GM18873 (cell line): ENCODE measurements at regions not wholly inside any gene's neighbourhood (a gene's known extent, or its start where the extent isn't known, plus 50 kb on each side); places are given as distances from the start of the nearest gene placed in this dataset.

Experiments used
- ATAC-seq: cut with Tn5 transposase; IDR thresholded peaks from one replicate; pipeline ENCODE4 v1.9.1; 2021; ENCODE audit warnings: mild to moderate bottlenecking, moderate library complexity, moderate number of reproducible peaks; ENCODE audit not compliant: unreplicated experiment, low FRiP score

GRCh38 chr11:131179836-131180235, 190.6 kb upstream of the NTM start:
- no peak for ATAC-seq

GRCh38 chr11:131185915-131186314, 184.5 kb upstream of the NTM start:
- ATAC-seq, result no peak

GRCh38 chr11:131186629-131187101, 183.8 kb upstream of the NTM start:
- ATAC-seq, result peak; percentile 91

GRCh38 chr11:131190446-131190845, 180.0 kb upstream of the NTM start:
- ATAC-seq, result no peak

GRCh38 chr11:131191606-131192005, 178.8 kb upstream of the NTM start:
- ATAC-seq, result no peak

- ATAC-seq, result no peak
Observed at GRCh38 chr11:131192628-131193027, 177.8 kb upstream of the NTM start.

GRCh38 chr11:131193031-131193501, 177.3 kb upstream of the NTM start:
- no peak for ATAC-seq

GRCh38 chr11:131194726-131195125, 175.7 kb upstream of the NTM start:
- no peak for ATAC-seq

- no peak for ATAC-seq
Observed at GRCh38 chr11:131195661-131196517, 174.5 kb upstream of the NTM start.

GRCh38 chr11:131198161-131199014, 172.0 kb upstream of the NTM start:
- no peak for ATAC-seq

GRCh38 chr11:131199015-131199280, 171.5 kb upstream of the NTM start:
- no peak for ATAC-seq

GRCh38 chr11:131201674-131202073, 168.7 kb upstream of the NTM start:
- no peak for ATAC-seq

- ATAC-seq, result no peak
Observed at GRCh38 chr11:131203040-131203439, 167.4 kb upstream of the NTM start.

- ATAC-seq, result no peak
Observed at GRCh38 chr11:131204282-131204681, 166.1 kb upstream of the NTM start.

- ATAC-seq, result no peak
Observed at GRCh38 chr11:131204765-131205380, 165.5 kb upstream of the NTM start.

- no peak for ATAC-seq
Observed at GRCh38 chr11:131206671-131207070, 163.7 kb upstream of the NTM start.

- no peak for ATAC-seq
Observed at GRCh38 chr11:131207901-131208300, 162.5 kb upstream of the NTM start.

GRCh38 chr11:131217313-131218310, 152.8 kb upstream of the NTM start:
- ATAC-seq, result no peak

- ATAC-seq, result no peak
Observed at GRCh38 chr11:131218542-131218941, 151.9 kb upstream of the NTM start.

- no peak for ATAC-seq
Observed at GRCh38 chr11:131219646-131220045, 150.8 kb upstream of the NTM start.
